NCI-H2171 (cell line): ENCODE measurements at regions not wholly inside any gene's neighbourhood (a gene's known extent, or its start where the extent isn't known, plus 50 kb on each side); places are given as distances from the start of the nearest gene placed in this dataset.
"Not testable (repeated sequence)": the region's sequence is repeated elsewhere in the genome, so short reads cannot be mapped to it uniquely, and the experiment has no call there.

Source experiments
- DNase-seq: peaks from one replicate; lab custom pipeline; 2025; lab: John Stamatoyannopoulos, UW

- no peak for DNase-seq
Measured at GRCh38 chr12:74144396-74144795, 393.2 kb upstream of the ATXN7L3B start.

GRCh38 chr12:74145328-74145727 is 392.3 kb upstream of the ATXN7L3B start:
- no peak for DNase-seq

- DNase-seq = no peak
Measured at GRCh38 chr12:74148849-74149248, 388.8 kb upstream of the ATXN7L3B start.

- no peak for DNase-seq
Measured at GRCh38 chr12:74152370-74152769, 385.3 kb upstream of the ATXN7L3B start.

- no peak for DNase-seq
Measured at GRCh38 chr12:74166096-74166495, 371.5 kb upstream of the ATXN7L3B start.

GRCh38 chr12:74169607-74170006 is 368.0 kb upstream of the ATXN7L3B start:
- DNase-seq = no peak

GRCh38 chr12:74170645-74171477 is 366.8 kb upstream of the ATXN7L3B start:
- DNase-seq = no peak

- DNase-seq = no peak
Measured at GRCh38 chr12:74171478-74171909, 366.1 kb upstream of the ATXN7L3B start.

- DNase-seq = not testable (repeated sequence)
Measured at GRCh38 chr12:74174961-74175360, 362.7 kb upstream of the ATXN7L3B start.

GRCh38 chr12:74185360-74185759 is 352.3 kb upstream of the ATXN7L3B start:
- no peak for DNase-seq

- no peak for DNase-seq
Measured at GRCh38 chr12:74193191-74193590, 344.4 kb upstream of the ATXN7L3B start.

- DNase-seq = no peak
Measured at GRCh38 chr12:74204236-74204635, 333.4 kb upstream of the ATXN7L3B start.

- no peak for DNase-seq
Measured at GRCh38 chr12:74227846-74228545, 309.6 kb upstream of the ATXN7L3B start.

- DNase-seq = no peak
Measured at GRCh38 chr12:74229671-74230070, 308.0 kb upstream of the ATXN7L3B start.

- DNase-seq = no peak
Measured at GRCh38 chr12:74235342-74235741, 302.3 kb upstream of the ATXN7L3B start.

GRCh38 chr12:74241341-74241740 is 296.3 kb upstream of the ATXN7L3B start:
- no peak for DNase-seq

- DNase-seq = no peak
Measured at GRCh38 chr12:74242088-74242487, 295.5 kb upstream of the ATXN7L3B start.

GRCh38 chr12:74245458-74245857 is 292.2 kb upstream of the ATXN7L3B start:
- no peak for DNase-seq

GRCh38 chr12:74250891-74251290 is 286.7 kb upstream of the ATXN7L3B start:
- DNase-seq = no peak

- DNase-seq = not testable (repeated sequence)
Measured at GRCh38 chr12:74253826-74254225, 283.8 kb upstream of the ATXN7L3B start.

GRCh38 chr12:74254784-74255183 is 282.9 kb upstream of the ATXN7L3B start:
- no peak for DNase-seq

GRCh38 chr12:74259199-74259598 is 278.4 kb upstream of the ATXN7L3B start:
- no peak for DNase-seq

- DNase-seq = no peak
Measured at GRCh38 chr12:74264692-74265091, 272.9 kb upstream of the ATXN7L3B start.
